ENCODE measurements at regions not wholly inside any gene's neighbourhood (a gene's known extent, or its start where the extent isn't known, plus 50 kb on each side); places are given as distances from the start of the nearest gene placed in this dataset.
"Not testable (repeated sequence)": the region's sequence is repeated elsewhere in the genome, so short reads cannot be mapped to it uniquely, and the experiment has no call there.

GRCh38 chr5:118392491-118392890 is 595.9 kb downstream of the DTWD2 start:
- Histone ChIP-seq H3K27me3 (no peaks in the 10 kb centered on the region), H3K4me1 (no peaks in the 10 kb centered on the region), H3K27ac (no peak overlapping the region), H3K9me3 (no peaks in the 10 kb centered on the region), H3K4me3 (no peak overlapping the region), H3K36me3 (no peaks in the 10 kb centered on the region)
- DNase-seq, result no peak
- TF ChIP-seq CTCF (IDR thresholded peaks at IDR 0.05), result no peak
- TF ChIP-seq POLR2A (IDR thresholded peaks at IDR 0.05), result no peak
- 79 to 86% methylated on average over 6 of the region's 6 CpGs for WGBS, 2 donors
- intact Hi-C loops (cut with DNase I), result no loop called here

- intact Hi-C loops (cut with DNase I); H3K27ac ChIP-seq; H3K9me3 ChIP-seq; DNase-seq; H3K27me3 ChIP-seq; H3K36me3 ChIP-seq; H3K4me3 ChIP-seq; H3K4me1 ChIP-seq: not testable (repeated sequence)
- WGBS, 2 donors, result 90 to 93% methylated on average over 10 to 15 of the region's 15 CpGs
These were observed 605.4 kb downstream of the DTWD2 start for GRCh38 chr5:118382931-118383330.

- H3K9me3 ChIP-seq, result peaks cover 0 to 8% (median 0%) of the 10 kb centered on the region in 3 donors
- H3K27ac ChIP-seq, result no peak overlapping the region
- no peak overlapping the region for H3K4me3 ChIP-seq
- WGBS, 2 donors, result 30 to 52% methylated on average over 2 of the region's 2 CpGs
- H3K27me3 ChIP-seq, result no peaks in the 10 kb centered on the region
- H3K36me3 ChIP-seq, result no peaks in the 10 kb centered on the region
- intact Hi-C loops (cut with DNase I), result no loop called here
- DNase-seq, result no peak
- H3K4me1 ChIP-seq, result no peaks in the 10 kb centered on the region
- TF ChIP-seq POLR2A (IDR thresholded peaks at IDR 0.05), result no peak
- no peak for TF ChIP-seq CTCF (IDR thresholded peaks at IDR 0.05)
These were observed 608.9 kb downstream of the DTWD2 start for GRCh38 chr5:118379470-118379869.

GRCh38 chr5:118378959-118379358 is 609.4 kb downstream of the DTWD2 start:
- 22 to 45% methylated on average over 1 of the region's 1 CpG for WGBS, 2 donors
- TF ChIP-seq POLR2A (IDR thresholded peaks at IDR 0.05) (no peak), CTCF (IDR thresholded peaks at IDR 0.05) (no peak)
- intact Hi-C loops (cut with DNase I), result no loop called here
- H3K27ac ChIP-seq, result no peak overlapping the region
- H3K27me3 ChIP-seq, result no peaks in the 10 kb centered on the region
- no peak overlapping the region for H3K4me3 ChIP-seq
- H3K9me3 ChIP-seq, result peaks cover 0 to 8% (median 0%) of the 10 kb centered on the region in 3 donors
- no peaks in the 10 kb centered on the region for H3K4me1 ChIP-seq
- no peak for DNase-seq
- H3K36me3 ChIP-seq, result no peaks in the 10 kb centered on the region

GRCh38 chr5:118377420-118377819 is 610.9 kb downstream of the DTWD2 start:
- TF ChIP-seq POLR2A (IDR thresholded peaks at IDR 0.05), result no peak
- TF ChIP-seq CTCF (IDR thresholded peaks at IDR 0.05), result no peak
- no peaks in the 10 kb centered on the region for H3K4me1 ChIP-seq
- no peaks in the 10 kb centered on the region for H3K36me3 ChIP-seq
- no peaks in the 10 kb centered on the region for H3K27me3 ChIP-seq
- DNase-seq, result no peak
- intact Hi-C loops (cut with DNase I), result no loop called here
- H3K4me3 ChIP-seq, result no peak overlapping the region
- H3K27ac ChIP-seq, result no peak overlapping the region
- H3K9me3 ChIP-seq, result no peaks in the 10 kb centered on the region
